Cardiac fibroblast (primary cell): ENCODE measurements at regions not wholly inside any gene's neighbourhood (a gene's known extent, or its start where the extent isn't known, plus 50 kb on each side); places are given as distances from the start of the nearest gene placed in this dataset.
A peak's percentile ranks its signal among the peaks of the same experiment; 100 is the strongest.

Source experiments
- DNase-seq, 2 donors: peaks; one replicate each; pipeline versions ENCODE4 v3.0.0 to v3.0.0-alpha.2; 2010; ENCODE audit warnings: low read depth in 2 of 2
- H3K4me3 ChIP-seq, 2 donors: replicated peaks in 1 of 2; 1 replicate in 1 of 2; 2 replicates in 1 of 2; pipeline ENCODE4 v1.5.1; 2011; ENCODE audit warnings: low read depth in 2 of 2, low read length in 2 of 2, mild to moderate bottlenecking in 2 of 2, moderate library complexity in 1 of 2
- TF ChIP-seq, protein P1 (sequence below): IDR thresholded peaks from one replicate; pipeline ENCODE4 v1.5.1; 2011; ENCODE audit warnings: low read depth, mild to moderate bottlenecking, low read length, inconsistent platforms

DNA sequence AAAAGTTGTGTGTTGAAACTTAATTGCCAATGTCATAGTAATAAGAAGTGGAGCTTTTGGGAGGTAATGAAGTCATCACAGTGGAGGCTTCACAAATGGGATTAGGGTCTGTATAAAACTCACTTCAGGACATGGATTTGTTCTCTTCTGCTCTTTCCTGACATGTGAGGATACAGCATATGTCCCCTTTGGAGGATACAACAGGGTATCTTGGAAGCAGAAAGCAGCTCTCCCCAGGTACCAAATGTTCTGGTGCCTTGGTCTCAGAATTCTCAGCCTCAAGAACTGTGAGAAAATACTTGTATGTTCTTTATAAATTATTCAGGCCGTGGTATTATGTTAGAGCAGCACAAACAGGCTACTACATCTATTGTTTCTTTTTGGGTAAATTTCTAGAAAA is 210.9 kb downstream of the DIPK2A start:
- no peak overlapping the region for H3K4me3 ChIP-seq
- TF ChIP-seq, protein P1, sequence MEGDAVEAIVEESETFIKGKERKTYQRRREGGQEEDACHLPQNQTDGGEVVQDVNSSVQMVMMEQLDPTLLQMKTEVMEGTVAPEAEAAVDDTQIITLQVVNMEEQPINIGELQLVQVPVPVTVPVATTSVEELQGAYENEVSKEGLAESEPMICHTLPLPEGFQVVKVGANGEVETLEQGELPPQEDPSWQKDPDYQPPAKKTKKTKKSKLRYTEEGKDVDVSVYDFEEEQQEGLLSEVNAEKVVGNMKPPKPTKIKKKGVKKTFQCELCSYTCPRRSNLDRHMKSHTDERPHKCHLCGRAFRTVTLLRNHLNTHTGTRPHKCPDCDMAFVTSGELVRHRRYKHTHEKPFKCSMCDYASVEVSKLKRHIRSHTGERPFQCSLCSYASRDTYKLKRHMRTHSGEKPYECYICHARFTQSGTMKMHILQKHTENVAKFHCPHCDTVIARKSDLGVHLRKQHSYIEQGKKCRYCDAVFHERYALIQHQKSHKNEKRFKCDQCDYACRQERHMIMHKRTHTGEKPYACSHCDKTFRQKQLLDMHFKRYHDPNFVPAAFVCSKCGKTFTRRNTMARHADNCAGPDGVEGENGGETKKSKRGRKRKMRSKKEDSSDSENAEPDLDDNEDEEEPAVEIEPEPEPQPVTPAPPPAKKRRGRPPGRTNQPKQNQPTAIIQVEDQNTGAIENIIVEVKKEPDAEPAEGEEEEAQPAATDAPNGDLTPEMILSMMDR, result no peak
- DNase-seq, result no peak

DNA sequence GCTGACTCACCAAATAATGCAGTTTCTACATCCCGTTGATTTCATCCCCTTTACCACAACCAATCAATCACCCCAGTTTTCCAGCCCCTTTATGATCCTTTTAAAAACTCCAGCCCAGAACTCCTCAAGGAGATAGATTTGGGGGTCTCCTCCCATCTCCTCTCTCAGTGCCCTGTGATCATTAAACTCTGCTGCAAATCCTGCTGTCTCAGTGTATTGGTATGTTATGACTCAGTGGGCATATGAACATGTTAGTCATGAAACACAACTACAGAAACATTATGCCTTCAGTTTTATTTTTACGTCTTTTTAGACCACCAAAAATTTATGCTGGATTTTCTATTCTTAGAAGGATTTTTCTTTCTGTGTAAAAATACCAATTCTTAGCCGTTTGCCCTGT is 213.7 kb downstream of the DIPK2A start:
- DNase-seq, result peak in 1 of 2 donors; percentile 48
- no peak overlapping the region for H3K4me3 ChIP-seq
- TF ChIP-seq, protein P1, result no peak

DNA sequence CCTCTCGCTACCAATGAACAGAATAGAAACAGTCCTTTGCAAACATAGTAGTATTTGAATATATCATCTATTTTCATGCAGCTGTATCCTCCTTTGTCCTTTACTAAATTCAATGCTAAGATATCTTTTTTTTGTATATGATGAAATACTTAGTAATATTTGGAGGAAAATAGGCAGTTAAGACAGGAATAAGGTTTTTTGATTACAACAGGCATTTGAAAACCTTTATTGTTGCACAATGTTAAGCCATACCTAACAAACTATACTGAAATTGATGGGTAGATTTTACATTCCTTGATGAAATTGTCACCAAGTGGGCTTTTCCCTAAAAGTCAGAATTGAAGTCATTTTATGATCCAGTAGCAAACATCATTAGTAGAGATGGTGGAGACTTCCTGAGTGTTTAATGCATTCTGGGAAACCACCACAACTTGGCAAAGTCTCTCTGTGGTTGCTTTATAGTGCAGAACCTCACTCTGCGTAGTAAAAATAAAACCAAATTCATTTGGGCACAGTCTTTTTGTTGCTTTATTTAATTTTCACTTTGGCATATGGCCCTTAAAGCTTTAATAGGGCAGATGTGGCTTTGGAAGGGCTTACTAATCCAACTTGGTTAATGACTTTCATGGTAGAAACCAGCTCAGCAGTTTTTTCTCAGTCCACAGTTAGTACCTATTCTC is 216.0 kb downstream of the DIPK2A start:
- no peak overlapping the region for H3K4me3 ChIP-seq
- TF ChIP-seq, protein P1, result no peak
- DNase-seq, result peak; percentile 16 to 19

DNA sequence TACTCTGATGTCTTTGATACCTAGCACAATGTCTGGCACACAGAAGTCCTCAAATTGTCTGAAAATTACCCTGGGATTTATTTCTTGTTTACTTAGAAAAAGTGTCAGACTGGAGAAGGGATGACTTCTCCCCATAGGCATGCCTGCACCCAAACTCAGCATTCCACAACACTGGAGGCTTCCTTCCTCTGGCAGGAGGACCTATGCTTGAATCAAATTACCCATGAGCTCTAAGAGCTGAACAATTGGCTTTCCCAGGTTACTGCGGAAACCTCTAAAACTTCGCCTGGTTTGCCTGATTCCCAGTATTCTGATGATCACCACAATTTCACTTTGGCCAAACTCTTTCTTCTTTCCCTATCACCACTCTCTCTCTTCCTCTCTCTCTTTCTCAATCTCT is 217.4 kb downstream of the DIPK2A start:
- DNase-seq, result peak in 1 of 2 donors; percentile 31
- TF ChIP-seq, protein P1, result no peak
- H3K4me3 ChIP-seq, result no peak overlapping the region

DNA sequence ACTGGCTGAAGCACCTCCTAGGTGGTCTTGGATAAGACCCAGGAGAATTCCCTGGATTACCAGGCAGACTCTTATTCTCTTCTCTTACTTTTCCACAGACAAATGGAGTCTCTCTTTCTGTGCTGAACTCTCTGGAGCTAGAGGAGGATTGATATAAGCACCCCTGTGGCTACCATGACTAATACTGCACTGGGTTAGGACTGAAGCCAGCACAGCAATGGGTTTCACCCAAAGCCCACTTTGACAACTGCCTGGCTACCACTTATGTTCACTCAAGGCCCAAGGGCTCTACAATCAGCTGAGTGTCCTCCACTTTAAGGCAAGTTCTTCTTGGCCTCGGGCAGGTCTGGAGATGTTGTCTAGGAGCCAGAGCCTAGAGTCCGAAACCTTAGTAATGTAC is 225.5 kb downstream of the DIPK2A start:
- TF ChIP-seq, protein P1, result no peak
- no peak for DNase-seq
- no peak overlapping the region for H3K4me3 ChIP-seq

DNA sequence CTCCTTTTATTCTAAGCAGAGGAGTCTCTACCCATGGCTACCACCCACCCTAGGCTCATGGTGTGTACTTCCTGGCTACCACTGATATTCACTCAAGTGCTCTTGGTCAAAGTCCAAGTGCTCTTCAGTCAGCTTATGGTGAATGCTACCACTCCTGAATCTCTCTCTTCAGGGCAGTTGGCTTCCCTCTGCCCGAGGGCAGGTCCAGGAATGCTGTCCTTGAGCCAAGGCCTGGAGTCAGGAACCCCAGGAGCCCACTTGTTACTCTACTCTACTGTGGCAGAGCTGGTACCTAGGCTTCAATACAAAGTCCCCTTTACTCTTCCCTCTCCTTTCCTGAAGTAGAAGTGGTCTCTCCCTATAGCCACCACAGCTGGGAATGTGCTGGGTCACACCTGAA is 226.0 kb downstream of the DIPK2A start:
- no peak for DNase-seq
- TF ChIP-seq, protein P1, result no peak
- no peak overlapping the region for H3K4me3 ChIP-seq

DNA sequence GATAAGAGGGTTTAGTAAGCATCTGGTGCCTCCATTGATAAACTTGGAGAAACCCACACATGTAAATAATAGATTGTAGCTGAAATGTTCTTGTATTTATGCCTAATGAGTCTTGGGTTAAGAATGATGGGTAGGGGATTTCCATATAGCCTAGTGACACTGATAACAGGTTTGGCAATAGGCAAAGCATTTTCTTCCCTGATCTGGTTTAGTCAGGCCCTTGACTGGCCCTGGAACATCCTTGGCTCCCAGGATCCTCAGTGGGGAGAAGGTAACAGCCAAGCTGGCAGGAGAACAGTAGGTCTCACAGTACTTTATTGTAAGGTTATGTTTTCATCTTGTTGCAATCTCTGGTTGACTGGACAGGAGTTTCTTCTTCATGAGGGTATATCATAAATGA is 228.4 kb downstream of the DIPK2A start:
- H3K4me3 ChIP-seq, result no peak overlapping the region
- TF ChIP-seq, protein P1, result no peak
- DNase-seq, result no peak
